HEK293 (cell line): ENCODE measurements at regions not wholly inside any gene's neighbourhood (a gene's known extent, or its start where the extent isn't known, plus 50 kb on each side); places are given as distances from the start of the nearest gene placed in this dataset.
A peak's percentile ranks its signal among the peaks of the same experiment; 100 is the strongest.
"Not testable (repeated sequence)": the region's sequence is repeated elsewhere in the genome, so short reads cannot be mapped to it uniquely, and the experiment has no call there.

ENCODE experiments used
- CTCF ChIA-PET: fragments of 350-600 bp; formaldehyde crosslinking; extraction: SDS; loops from one replicate; lab custom pipeline; 2021; ENCODE audit warnings: antibody characterized with exemption; lab: Yijun Ruan, JAX
- POLR2A ChIA-PET: fragments of 300-600 bp; formaldehyde crosslinking; extraction: SDS; loops from one replicate; lab custom pipeline; 2020; ENCODE audit warnings: antibody characterized with exemption, inconsistent platforms; lab: Yijun Ruan, JAX
- H3K27ac ChIP-seq: fragments of 200-500 bp; sonication (Bioruptor generic); 2 replicates; pipeline ENCODE4 v1.5.1; 2014; ENCODE audit warnings: low read depth, low read length, control low read depth, inconsistent platforms; ENCODE audit errors: extremely low read depth
- H3K36me3 ChIP-seq, 2 experiments: fragments of 200-500 bp in 1 of 2; sonication (Bioruptor generic) in 1 of 2; 1 replicate in 1 of 2; 2 replicates in 1 of 2; pipeline ENCODE4 v1.5.1; 2014 to 2017; ENCODE audit warnings: inconsistent platforms in 2 of 2, low read length in 2 of 2; ENCODE audit not compliant: control insufficient read depth in 2 of 2, insufficient read depth in 1 of 2
- H3K4me1 ChIP-seq: fragments of 200-500 bp; sonication (Bioruptor generic); 2 replicates; pipeline ENCODE4 v1.5.1; 2014; ENCODE audit warnings: mild to moderate bottlenecking, low read length, inconsistent platforms; ENCODE audit not compliant: control insufficient read depth, insufficient read depth
- H3K4me3 ChIP-seq: 2 replicates; pipeline ENCODE4 v1.5.1; 2011; ENCODE audit warnings: low read depth, mild to moderate bottlenecking, control low read depth, low read length, moderate library complexity
- H3K9me3 ChIP-seq: fragments of 200-500 bp; sonication (Bioruptor generic); 2 replicates; pipeline ENCODE4 v1.5.1; 2014; ENCODE audit warnings: low read depth, low read length, inconsistent platforms; ENCODE audit not compliant: control insufficient read depth, insufficient read depth
- GLIS2 ChIP-seq: fragments of 450-650 bp; formaldehyde crosslinking; IDR thresholded peaks from 2 replicates; pipeline ENCODE4 v1.5.1; 2016; ENCODE audit warnings: missing biosample characterization, missing genetic modification characterization
- HOXD13 ChIP-seq: sonication (generic); formaldehyde crosslinking; IDR thresholded peaks from 2 replicates; pipeline ENCODE4 v1.8.0; 2022; ENCODE audit warnings: missing genetic modification reagents, borderline replicate concordance
- KLF1 ChIP-seq: fragments of 450-650 bp; formaldehyde crosslinking; IDR thresholded peaks from 2 replicates; pipeline ENCODE4 v1.5.1; 2016; ENCODE audit warnings: missing biosample characterization, missing genetic modification characterization
- KLF9 ChIP-seq: fragments of 450-650 bp; formaldehyde crosslinking; IDR thresholded peaks from 2 replicates; pipeline ENCODE4 v1.5.1; 2016; ENCODE audit warnings: missing biosample characterization, missing genetic modification characterization, low read depth
- PRDM10 ChIP-seq: fragments of 450-650 bp; formaldehyde crosslinking; IDR thresholded peaks from 2 replicates; pipeline ENCODE4 v1.5.1; 2016; ENCODE audit warnings: missing biosample characterization, missing genetic modification characterization
- SALL2 ChIP-seq: fragments of 450-650 bp; formaldehyde crosslinking; IDR thresholded peaks from 2 replicates; pipeline ENCODE4 v1.5.0; 2017; ENCODE audit warnings: missing biosample characterization, mild to moderate bottlenecking, missing genetic modification characterization, borderline replicate concordance
- ZBTB26 ChIP-seq: fragments of 450-650 bp; formaldehyde crosslinking; optimal IDR thresholded peaks from 2 replicates; pipeline ENCODE3; 2016; ENCODE audit warnings: missing biosample characterization, mild to moderate bottlenecking, missing genetic modification characterization
- ZFP3 ChIP-seq: fragments of 450-650 bp; formaldehyde crosslinking; IDR thresholded peaks from 2 replicates; pipeline ENCODE4 v1.5.1; 2016; ENCODE audit warnings: low read depth, missing biosample characterization, missing genetic modification characterization
- ZNF202 ChIP-seq: fragments of 450-650 bp; formaldehyde crosslinking; IDR thresholded peaks from 2 replicates; pipeline ENCODE4 v1.5.1; 2016; ENCODE audit warnings: missing biosample characterization, missing genetic modification characterization, borderline replicate concordance
- ZNF335 ChIP-seq: fragments of 450-650 bp; formaldehyde crosslinking; conservative IDR thresholded peaks from 2 replicates; pipeline ENCODE4 v1.5.1; 2016; ENCODE audit warnings: missing biosample characterization, missing genetic modification characterization
- ZNF37A ChIP-seq: fragments of 450-650 bp; IDR thresholded peaks from 2 replicates; pipeline ENCODE4 v1.5.1; 2018; ENCODE audit warnings: missing biosample characterization, missing genetic modification characterization
- ZNF423 ChIP-seq: fragments of 450-650 bp; formaldehyde crosslinking; IDR thresholded peaks from 2 replicates; pipeline ENCODE4 v1.5.1; 2016; ENCODE audit warnings: missing biosample characterization, missing genetic modification characterization
- ZNF510 ChIP-seq: fragments of 450-650 bp; formaldehyde crosslinking; IDR thresholded peaks from 2 replicates; pipeline ENCODE4 v1.5.1; 2018; ENCODE audit warnings: mild to moderate bottlenecking, missing genetic modification characterization, missing biosample characterization; ENCODE audit not compliant: insufficient replicate concordance
- ZNF621 ChIP-seq: fragments of 450-650 bp; formaldehyde crosslinking; IDR thresholded peaks from 2 replicates; pipeline ENCODE4 v1.5.1; 2017; ENCODE audit warnings: missing biosample characterization, missing genetic modification characterization
- ZNF768 ChIP-seq: fragments of 450-650 bp; formaldehyde crosslinking; IDR thresholded peaks from 2 replicates; pipeline ENCODE4 v1.5.1; 2018; ENCODE audit warnings: missing biosample characterization, mild to moderate bottlenecking, missing genetic modification characterization
- TF ChIP-seq, protein P1 (sequence below): fragments of 450-650 bp; formaldehyde crosslinking; IDR thresholded peaks from 2 replicates; pipeline ENCODE4 v1.5.1; 2016; ENCODE audit warnings: missing biosample characterization, missing genetic modification characterization
- TF ChIP-seq, protein P2 (sequence below): fragments of 450-650 bp; formaldehyde crosslinking; IDR thresholded peaks from 2 replicates; pipeline ENCODE4 v1.5.1; 2016; ENCODE audit warnings: missing biosample characterization, missing genetic modification characterization

GRCh38 chr1:148361427-148362215 lies 121.5 kb downstream of the PPIAL4G start:
- H3K4me1 ChIP-seq, H3K9me3 ChIP-seq, CTCF ChIA-PET, POLR2A ChIA-PET, H3K4me3 ChIP-seq, H3K36me3 ChIP-seq: not testable (repeated sequence)
- TF ChIP-seq ZNF202 (0 out of 2 replicates have a peak, but pooled peaks have one; percentile 40), KLF1 (0 out of 2 replicates have a peak, but pooled peaks have one; percentile 30), KLF9 (tag by site-specific recombination) (peak; percentile 42; the same call in 1 of the 2 replicates)
- peak overlapping the region; percentile 52 for H3K27ac ChIP-seq

DNA sequence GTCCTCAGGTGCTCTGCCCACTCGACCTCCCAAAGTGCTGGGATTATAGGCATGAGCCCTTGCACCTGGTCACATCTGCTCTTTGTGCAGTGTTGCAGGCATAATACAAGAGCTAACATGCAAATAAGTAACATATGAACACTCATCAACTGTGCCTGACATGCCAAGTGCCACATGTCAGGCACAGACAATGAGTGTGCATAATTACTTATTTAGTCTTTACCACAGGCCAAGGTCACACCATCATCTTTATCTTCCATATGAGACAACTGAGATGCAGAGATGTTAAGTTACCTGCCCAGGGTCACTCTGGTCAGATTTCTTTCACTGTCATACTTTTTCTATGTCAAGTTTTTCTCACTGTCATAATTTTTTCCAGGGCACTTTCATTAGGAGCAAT lies 126.1 kb downstream of the PPIAL4G start:
- no peak overlapping the region for H3K27ac ChIP-seq
- no peak overlapping the region for H3K4me3 ChIP-seq
- TF ChIP-seq, protein P1, sequence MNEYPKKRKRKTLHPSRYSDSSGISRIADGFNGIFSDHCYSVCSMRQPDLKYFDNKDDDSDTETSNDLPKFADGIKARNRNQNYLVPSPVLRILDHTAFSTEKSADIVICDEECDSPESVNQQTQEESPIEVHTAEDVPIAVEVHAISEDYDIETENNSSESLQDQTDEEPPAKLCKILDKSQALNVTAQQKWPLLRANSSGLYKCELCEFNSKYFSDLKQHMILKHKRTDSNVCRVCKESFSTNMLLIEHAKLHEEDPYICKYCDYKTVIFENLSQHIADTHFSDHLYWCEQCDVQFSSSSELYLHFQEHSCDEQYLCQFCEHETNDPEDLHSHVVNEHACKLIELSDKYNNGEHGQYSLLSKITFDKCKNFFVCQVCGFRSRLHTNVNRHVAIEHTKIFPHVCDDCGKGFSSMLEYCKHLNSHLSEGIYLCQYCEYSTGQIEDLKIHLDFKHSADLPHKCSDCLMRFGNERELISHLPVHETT (tag by site-specific recombination) = no peak
- no peak for TF ChIP-seq ZFP3 (tag by site-specific recombination)
- peaks cover 4% of the 10 kb centered on the region; the same call in 1 of the 2 replicates for H3K4me1 ChIP-seq
- H3K9me3 ChIP-seq = no peaks in the 10 kb centered on the region
- ChIA-PET CTCF (interaction anchor here (1.3 to 2.3 kb wide), 2 partner anchors 11 to 15 kb away, joined by 4 to 8 read pairs; no protein-coding TSS in a partner anchor), POLR2A (no interaction called here)
- no peaks in the 10 kb centered on the region for H3K36me3 ChIP-seq

DNA sequence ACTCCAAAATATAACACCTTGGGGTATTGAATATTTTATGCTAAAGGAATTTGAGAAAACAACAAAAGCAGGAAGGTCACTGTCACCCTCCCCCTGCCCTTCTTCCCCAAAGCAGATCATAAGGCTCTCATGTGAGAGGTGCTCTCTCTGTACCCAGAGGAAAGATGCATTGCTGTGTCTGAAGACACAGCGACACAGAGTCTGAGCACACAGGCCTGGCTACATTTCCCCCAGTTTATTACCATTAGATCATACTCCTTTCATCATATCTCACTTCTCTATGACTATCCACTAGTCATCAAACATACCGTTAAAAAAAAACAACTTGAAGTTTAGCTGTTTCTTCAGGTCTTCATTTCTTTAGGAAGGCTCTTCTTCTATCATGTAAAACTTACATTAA lies 127.1 kb downstream of the PPIAL4G start:
- Histone ChIP-seq H3K9me3 (no peaks in the 10 kb centered on the region), H3K4me3 (no peak overlapping the region), H3K4me1 (no peaks in the 10 kb centered on the region), H3K36me3 (no peaks in the 10 kb centered on the region), H3K27ac (no peak overlapping the region)
- CTCF ChIA-PET = interaction anchor here (1.3 to 1.6 kb wide), 2 partner anchors 10 kb away, joined by 4 to 5 read pairs; no protein-coding TSS in a partner anchor
- TF ChIP-seq ZBTB26 = no peak
- TF ChIP-seq ZNF37A = no peak
- no peak for TF ChIP-seq ZNF423 (tag by site-specific recombination)
- TF ChIP-seq ZNF621 (tag by site-specific recombination) = no peak
- TF ChIP-seq ZNF768 = no peak
- TF ChIP-seq PRDM10 (tag by site-specific recombination) = no peak
- TF ChIP-seq GLIS2 (tag by site-specific recombination) = no peak
- no peak for TF ChIP-seq ZNF510
- no peak for TF ChIP-seq HOXD13 (CRISPR knock-in tag)
- TF ChIP-seq, protein P2, sequence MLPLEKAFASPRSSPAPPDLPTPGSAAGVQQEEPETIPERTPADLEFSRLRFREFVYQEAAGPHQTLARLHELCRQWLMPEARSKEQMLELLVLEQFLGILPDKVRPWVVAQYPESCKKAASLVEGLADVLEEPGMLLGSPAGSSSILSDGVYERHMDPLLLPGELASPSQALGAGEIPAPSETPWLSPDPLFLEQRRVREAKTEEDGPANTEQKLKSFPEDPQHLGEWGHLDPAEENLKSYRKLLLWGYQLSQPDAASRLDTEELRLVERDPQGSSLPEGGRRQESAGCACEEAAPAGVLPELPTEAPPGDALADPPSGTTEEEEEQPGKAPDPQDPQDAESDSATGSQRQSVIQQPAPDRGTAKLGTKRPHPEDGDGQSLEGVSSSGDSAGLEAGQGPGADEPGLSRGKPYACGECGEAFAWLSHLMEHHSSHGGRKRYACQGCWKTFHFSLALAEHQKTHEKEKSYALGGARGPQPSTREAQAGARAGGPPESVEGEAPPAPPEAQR (tag by site-specific recombination) = no peak
- no peak for TF ChIP-seq ZNF335
- no peak for TF ChIP-seq SALL2 (tag by site-specific recombination)
- POLR2A ChIA-PET = no interaction called here
